ENCODE measurements at regions not wholly inside any gene's neighbourhood (a gene's known extent, or its start where the extent isn't known, plus 50 kb on each side); places are given as distances from the start of the nearest gene placed in this dataset.

GRCh38 chr2:49259926-49260325 is 105.6 kb upstream of the FSHR start:
- RAD21 ChIA-PET (ENCODE audit: low non-redundant PET in 1 of 2, low total read pairs in 2 of 2, uncharacterized antibody in 2 of 2, unreplicated experiment in 2 of 2) = no interaction called here
- no peak overlapping the region for H3K27ac ChIP-seq (ENCODE audit: low read depth, low read length)
- H3K36me3 ChIP-seq (ENCODE audit: control insufficient read depth in 1 of 2, insufficient read depth in 2 of 2, low read length in 2 of 2) = no peaks in the 10 kb centered on the region
- no peaks in the 10 kb centered on the region for H3K27me3 ChIP-seq (ENCODE audit: insufficient read depth, low read length)
- intact Hi-C loops (cut with micrococcal nuclease) = no loop called here
- H3K4me2 ChIP-seq (ENCODE audit: low read length) = no peak overlapping the region
- H3K9me3 ChIP-seq (ENCODE audit: control insufficient read depth in 1 of 2, insufficient read depth in 1 of 2, low read depth in 1 of 2, low read length in 2 of 2) = peaks cover 0 to 4% of the 10 kb centered on the region in 2 experiments; a peak in 2 of 4 replicates
- H3K4me3 ChIP-seq (replicated peaks in 1 of 2; ENCODE audit: low read depth in 1 of 2, low read length in 2 of 2) = no peak overlapping the region
- TF ChIP-seq SIN3A (IDR thresholded peaks at IDR 0.05; ENCODE audit: low read depth) (no peak), CEBPB (IDR thresholded peaks at IDR 0.05; ENCODE audit: low read depth) (no peak), CBX3 (IDR thresholded peaks at IDR 0.05; ENCODE audit: low read depth) (no peak), FOSL1 (IDR thresholded peaks at IDR 0.05; ENCODE audit: low read depth) (no peak), EZH2 (IDR thresholded peaks at IDR 0.05) (no peak), REST (IDR thresholded peaks at IDR 0.05; ENCODE audit: low read depth) (no peak), TCF7L2 (IDR thresholded peaks at IDR 0.05; ENCODE audit: borderline replicate concordance, extremely low read depth, insufficient read depth, insufficient read length) (no peak), ATF3 (IDR thresholded peaks at IDR 0.05) (no peak), JUND (IDR thresholded peaks at IDR 0.05) (no peak), ELF1 (IDR thresholded peaks at IDR 0.05; ENCODE audit: borderline replicate concordance, low read depth) (no peak), POLR2AphosphoS5 (IDR thresholded peaks at IDR 0.05; ENCODE audit: low read depth, low read length) (no peak), CTCF (IDR thresholded peaks at IDR 0.05 in 2 of 3, conservative IDR thresholded peaks at IDR 0.05 in 1 of 3; ENCODE audit: borderline replicate concordance in 1 of 3, insufficient read depth in 1 of 3, low read depth in 2 of 3, low read length in 2 of 3) (no peak)
- no peak for ATAC-seq
- H4K20me1 ChIP-seq (ENCODE audit: insufficient read depth) = no peaks in the 10 kb centered on the region
- no TSS peak for BruUV-seq (replicated peaks)
- no peak for DNase-seq (ENCODE audit: low read depth, low spot score)
- no peak overlapping the region for H2AFZ ChIP-seq (ENCODE audit: low read depth, low read length, poor library complexity, severe bottlenecking)
- CTCF ChIA-PET = no interaction called here
- H3K79me2 ChIP-seq (ENCODE audit: insufficient read depth, low read length) = no peaks in the 10 kb centered on the region
- no peak overlapping the region for H3K9ac ChIP-seq (ENCODE audit: low read length)
- POLR2A ChIA-PET = no interaction called here
- no peaks in the 10 kb centered on the region for H3K4me1 ChIP-seq (ENCODE audit: control insufficient read depth in 1 of 2, insufficient read depth in 2 of 2, low read length in 2 of 2)
- no peaks in the 10 kb centered on the region for H3K9me2 ChIP-seq (ENCODE audit: insufficient read depth)
